OCI-LY1 (cell line): ENCODE measurements at regions not wholly inside any gene's neighbourhood (a gene's known extent, or its start where the extent isn't known, plus 50 kb on each side); places are given as distances from the start of the nearest gene placed in this dataset.

Experiments used
- H2AFZ ChIP-seq: fragments of 200-600 bp; sonication (generic), shearing (Covaris generic); 2 replicates; pipeline ENCODE4 v1.6.0; 2014; ENCODE audit warnings: antibody characterized with exemption, mild to moderate bottlenecking, low read length
- H3F3A ChIP-seq: fragments of 200-600 bp; sonication (generic), shearing (Covaris generic); 2 replicates; pipeline ENCODE4 v1.6.0; 2014; ENCODE audit warnings: mild to moderate bottlenecking, antibody characterized with exemption, low read length, moderate library complexity; ENCODE audit not compliant: insufficient read depth
- H3K27ac ChIP-seq: fragments of 200-600 bp; sonication (generic); 2 replicates; pipeline ENCODE4 v1.5.1; 2014; ENCODE audit warnings: low read length, mixed run types, mild to moderate bottlenecking, low read depth; ENCODE audit not compliant: poor library complexity, severe bottlenecking
- H3K27me3 ChIP-seq: fragments of 200-600 bp; sonication (generic); 2 replicates; pipeline ENCODE4 v1.6.0; 2014; ENCODE audit warnings: antibody characterized with exemption, mild to moderate bottlenecking, low read length, moderate library complexity; ENCODE audit not compliant: insufficient read depth
- H3K36me3 ChIP-seq: fragments of 200-600 bp; sonication (generic); 2 replicates; pipeline ENCODE4 v1.6.1; 2014; ENCODE audit warnings: mild to moderate bottlenecking, antibody characterized with exemption, low read length, moderate library complexity, mixed read lengths; ENCODE audit not compliant: insufficient read depth
- H3K4me1 ChIP-seq: fragments of 200-600 bp; sonication (generic); 2 replicates; pipeline ENCODE4 v1.5.1; 2014; ENCODE audit warnings: mild to moderate bottlenecking, low read length, moderate library complexity; ENCODE audit not compliant: insufficient read depth, severe bottlenecking
- H3K4me2 ChIP-seq: fragments of 200-600 bp; sonication (generic), shearing (Covaris generic); 2 replicates; pipeline ENCODE4 v1.6.1; 2014; ENCODE audit warnings: low read length
- H3K4me3 ChIP-seq: fragments of 200-600 bp; sonication (generic); 2 replicates; pipeline ENCODE4 v1.5.1; 2014; ENCODE audit warnings: low read length, low read depth, mild to moderate bottlenecking, mixed read lengths; ENCODE audit not compliant: poor library complexity, severe bottlenecking
- H3K79me2 ChIP-seq: fragments of 200-600 bp; shearing (Covaris generic); 2 replicates; pipeline ENCODE4 v1.6.1; 2016; ENCODE audit warnings: mixed run types, low read length, mixed read lengths; ENCODE audit not compliant: insufficient read depth
- H3K9ac ChIP-seq: fragments of 200-600 bp; sonication (generic), shearing (Covaris generic); 2 replicates; pipeline ENCODE4 v1.6.1; 2014; ENCODE audit warnings: mild to moderate bottlenecking, low read length, mixed read lengths
- H3K9me2 ChIP-seq: fragments of 200-600 bp; sonication (generic), shearing (Covaris generic); 2 replicates; pipeline ENCODE4 v1.6.1; 2014; ENCODE audit warnings: low read depth, mild to moderate bottlenecking, low read length, mixed read lengths
- H3K9me3 ChIP-seq: fragments of 200-600 bp; shearing (Covaris generic); 2 replicates; pipeline ENCODE4 v1.6.1; 2014; ENCODE audit warnings: low read length, mixed read lengths
- H4K20me1 ChIP-seq: fragments of 200-600 bp; sonication (generic), shearing (Covaris generic); 2 replicates; pipeline ENCODE4 v1.6.0; 2016; ENCODE audit warnings: mild to moderate bottlenecking, low read length; ENCODE audit not compliant: insufficient read depth
- EZH2 ChIP-seq: fragments of 200-600 bp; sonication (generic), shearing (Covaris generic); IDR thresholded peaks from 2 replicates; pipeline ENCODE4 v1.8.0; 2017; ENCODE audit warnings: borderline replicate concordance, mixed run types, mild to moderate bottlenecking, antibody characterized with exemption, low read length, moderate library complexity, mixed read lengths
- TF ChIP-seq, protein P1 (sequence below): fragments of 200-600 bp; sonication (generic), shearing (Covaris generic); IDR thresholded peaks from 2 replicates; pipeline ENCODE4 v1.5.1; 2017; ENCODE audit warnings: mild to moderate bottlenecking, antibody characterized with exemption, low read length, moderate library complexity, mixed read lengths

DNA sequence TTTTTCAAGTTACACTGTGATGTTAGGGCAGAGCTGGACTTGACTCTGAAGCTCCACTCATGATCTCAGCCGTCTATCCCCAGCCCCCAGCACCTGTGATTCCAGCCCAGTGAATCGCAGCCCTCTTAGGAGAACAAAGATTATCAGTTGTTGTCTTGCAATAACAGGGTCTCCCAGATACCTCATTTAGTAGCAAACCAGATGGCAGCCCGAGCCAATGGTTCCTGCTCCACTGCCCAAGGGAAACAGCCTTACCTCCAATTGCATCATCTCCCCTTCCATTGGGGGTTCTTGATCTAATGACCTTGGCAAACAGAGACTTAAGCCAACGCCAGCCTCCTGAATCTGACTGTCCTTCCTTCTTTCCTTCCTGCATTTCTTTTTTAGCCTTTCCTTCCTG lies 371.2 kb downstream of the BCL11B start:
- H3K9me2 ChIP-seq = no peaks in the 10 kb centered on the region
- no peaks in the 10 kb centered on the region for H4K20me1 ChIP-seq
- no peaks in the 10 kb centered on the region for H3K36me3 ChIP-seq
- H3K4me2 ChIP-seq = no peak overlapping the region
- H3K9me3 ChIP-seq = no peaks in the 10 kb centered on the region
- no peak overlapping the region for H2AFZ ChIP-seq
- no peaks in the 10 kb centered on the region for H3K27me3 ChIP-seq
- no peaks in the 10 kb centered on the region for H3K79me2 ChIP-seq
- no peak overlapping the region for H3K27ac ChIP-seq
- no peak overlapping the region for H3K4me3 ChIP-seq
- no peak overlapping the region for H3K9ac ChIP-seq
- H3F3A ChIP-seq = no peaks in the 10 kb centered on the region
- TF ChIP-seq, protein P1, sequence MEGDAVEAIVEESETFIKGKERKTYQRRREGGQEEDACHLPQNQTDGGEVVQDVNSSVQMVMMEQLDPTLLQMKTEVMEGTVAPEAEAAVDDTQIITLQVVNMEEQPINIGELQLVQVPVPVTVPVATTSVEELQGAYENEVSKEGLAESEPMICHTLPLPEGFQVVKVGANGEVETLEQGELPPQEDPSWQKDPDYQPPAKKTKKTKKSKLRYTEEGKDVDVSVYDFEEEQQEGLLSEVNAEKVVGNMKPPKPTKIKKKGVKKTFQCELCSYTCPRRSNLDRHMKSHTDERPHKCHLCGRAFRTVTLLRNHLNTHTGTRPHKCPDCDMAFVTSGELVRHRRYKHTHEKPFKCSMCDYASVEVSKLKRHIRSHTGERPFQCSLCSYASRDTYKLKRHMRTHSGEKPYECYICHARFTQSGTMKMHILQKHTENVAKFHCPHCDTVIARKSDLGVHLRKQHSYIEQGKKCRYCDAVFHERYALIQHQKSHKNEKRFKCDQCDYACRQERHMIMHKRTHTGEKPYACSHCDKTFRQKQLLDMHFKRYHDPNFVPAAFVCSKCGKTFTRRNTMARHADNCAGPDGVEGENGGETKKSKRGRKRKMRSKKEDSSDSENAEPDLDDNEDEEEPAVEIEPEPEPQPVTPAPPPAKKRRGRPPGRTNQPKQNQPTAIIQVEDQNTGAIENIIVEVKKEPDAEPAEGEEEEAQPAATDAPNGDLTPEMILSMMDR = no peak
- TF ChIP-seq EZH2 = no peak
- H3K4me1 ChIP-seq = no peaks in the 10 kb centered on the region

DNA sequence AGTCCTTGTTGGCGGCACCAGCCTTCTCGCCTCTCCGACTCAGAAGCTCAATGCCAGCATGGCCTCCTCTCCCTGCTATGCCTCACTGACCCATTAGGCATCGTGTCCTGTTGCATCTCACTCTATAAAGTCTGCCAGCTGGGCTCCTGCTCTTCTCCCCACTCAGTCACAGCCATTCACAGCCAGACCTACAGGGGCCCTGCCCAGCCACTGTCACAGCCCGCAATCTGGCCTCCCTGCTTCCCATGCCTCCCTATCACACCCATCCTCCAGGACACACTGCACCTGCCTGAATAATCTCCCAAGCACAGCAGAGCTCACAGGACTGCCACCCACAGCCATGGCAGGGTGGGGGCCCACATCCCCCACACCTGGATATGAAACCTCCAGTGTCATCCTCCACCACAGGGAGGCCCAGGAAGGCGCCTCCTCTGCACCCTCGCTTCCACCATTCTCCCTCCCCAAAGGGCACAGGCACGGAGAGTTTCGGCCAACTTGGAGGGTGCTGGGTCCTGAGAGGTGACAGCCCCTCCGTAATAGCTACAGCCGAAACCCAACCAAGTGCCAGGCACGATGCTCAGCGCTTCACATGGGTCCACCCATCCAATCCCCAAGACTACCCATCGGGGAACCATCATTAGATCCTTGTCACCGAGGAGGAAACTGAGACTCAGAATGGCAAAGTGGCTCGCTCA lies 370.3 kb downstream of the BCL11B start:
- H3K79me2 ChIP-seq = no peaks in the 10 kb centered on the region
- no peaks in the 10 kb centered on the region for H3K36me3 ChIP-seq
- no peaks in the 10 kb centered on the region for H3K9me3 ChIP-seq
- no peak overlapping the region for H3K4me2 ChIP-seq
- no peaks in the 10 kb centered on the region for H4K20me1 ChIP-seq
- H3K9ac ChIP-seq = no peak overlapping the region
- no peak for TF ChIP-seq EZH2
- TF ChIP-seq, protein P1 = no peak
- H3K4me3 ChIP-seq = no peak overlapping the region
- no peaks in the 10 kb centered on the region for H3K4me1 ChIP-seq
- no peak overlapping the region for H2AFZ ChIP-seq
- H3K27ac ChIP-seq = no peak overlapping the region
- no peaks in the 10 kb centered on the region for H3K9me2 ChIP-seq
- H3K27me3 ChIP-seq = no peaks in the 10 kb centered on the region
- H3F3A ChIP-seq = no peaks in the 10 kb centered on the region

DNA sequence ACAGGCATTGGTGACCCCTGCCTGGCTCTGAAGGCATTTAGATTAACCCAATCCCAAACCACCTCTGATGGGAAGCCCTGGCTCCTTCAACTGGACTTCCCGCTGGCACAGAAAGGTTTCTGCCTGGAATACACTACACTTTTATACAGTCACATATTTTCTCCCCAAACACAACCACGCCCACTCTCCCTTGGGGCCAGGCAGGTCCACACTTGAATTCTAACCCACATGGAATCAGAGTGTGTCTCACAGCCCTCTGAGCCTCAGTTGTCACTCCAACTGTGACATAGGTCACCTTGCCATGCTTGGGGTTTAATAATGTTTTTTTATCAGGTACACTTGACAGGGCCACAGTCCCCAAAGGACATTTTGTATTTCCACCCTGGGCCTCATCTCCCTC lies 368.6 kb downstream of the BCL11B start:
- Histone ChIP-seq H4K20me1 (no peaks in the 10 kb centered on the region), H3K27ac (no peak overlapping the region), H3K27me3 (no peaks in the 10 kb centered on the region), H3K9me3 (no peaks in the 10 kb centered on the region), H3K4me1 (no peaks in the 10 kb centered on the region), H2AFZ (no peak overlapping the region), H3K9me2 (no peaks in the 10 kb centered on the region), H3K9ac (no peak overlapping the region), H3K36me3 (no peaks in the 10 kb centered on the region), H3F3A (no peaks in the 10 kb centered on the region), H3K4me2 (no peak overlapping the region), H3K79me2 (no peaks in the 10 kb centered on the region), H3K4me3 (no peak overlapping the region)
- no peak for TF ChIP-seq EZH2
- TF ChIP-seq, protein P1 = no peak
